B cell (primary cell): ENCODE measurements at regions not wholly inside any gene's neighbourhood (a gene's known extent, or its start where the extent isn't known, plus 50 kb on each side); places are given as distances from the start of the nearest gene placed in this dataset.
"Not testable (repeated sequence)": the region's sequence is repeated elsewhere in the genome, so short reads cannot be mapped to it uniquely, and the experiment has no call there.

Experiments
- ATAC-seq: fragments of 200-7000 bp; cut with Tn5 transposase; one replicate; pipeline ENCODE4 v1.10.0; 2021; ENCODE audit warnings: low read depth, mild to moderate bottlenecking, moderate number of reproducible peaks, moderate library complexity
- CTCF ChIA-PET: fragments of 350-600 bp; sonication (Branson Sonifier 250); formaldehyde crosslinking; loops from one replicate; lab custom pipeline; 2021; ENCODE audit warnings: antibody characterized with exemption, inconsistent platforms; lab: Charles Lee
- POLR2A ChIA-PET: fragments of 350-600 bp; sonication (Branson Sonifier 250); formaldehyde crosslinking; loops from one replicate; lab custom pipeline; 2021; ENCODE audit warnings: antibody characterized with exemption; lab: Charles Lee
- DNase-seq: peaks from one replicate; pipeline ENCODE4 v3.0.0; 2013
- H2AFZ ChIP-seq: 2 replicates; pipeline ENCODE4 v1.6.1; 2012; ENCODE audit warnings: mild to moderate bottlenecking, low read depth, low read length; ENCODE audit not compliant: insufficient read depth, poor library complexity, severe bottlenecking
- H3K27ac ChIP-seq, 2 donors: 1 replicate in 1 of 2; 2 replicates in 1 of 2; pipeline ENCODE4 v1.5.1; 2012 to 2013; ENCODE audit warnings: low read length in 2 of 2, mild to moderate bottlenecking in 2 of 2, moderate library complexity in 1 of 2
- H3K27me3 ChIP-seq, 4 experiments: fragments of 200-600 bp in 1 of 4; sonication (generic) in 1 of 4; replicated peaks in 1 of 4; 1 replicate in 2 of 4; 2 replicates in 2 of 4; pipeline versions ENCODE4 v1.6.1 to v1.7.0; 2013 to 2016; ENCODE audit warnings: low read length in 3 of 4, mild to moderate bottlenecking in 2 of 4, mixed read lengths in 1 of 4, moderate library complexity in 1 of 4; ENCODE audit not compliant: insufficient read depth in 4 of 4, control insufficient read depth in 3 of 4; ENCODE audit errors: control extremely low read depth in 1 of 4
- H3K36me3 ChIP-seq, 2 experiments: replicated peaks in 1 of 2; 1 replicate in 1 of 2; 2 replicates in 1 of 2; pipeline versions ENCODE4 v1.6.1 to v1.7.1; 2013; ENCODE audit warnings: low read length in 1 of 2; ENCODE audit not compliant: insufficient read depth in 2 of 2, control insufficient read depth in 1 of 2; ENCODE audit errors: control extremely low read depth in 1 of 2, extremely low read depth in 1 of 2
- H3K4me1 ChIP-seq, 2 donors: fragments of 200-600 bp in 1 of 2; sonication (generic) in 1 of 2; 1 replicate in 1 of 2; 2 replicates in 1 of 2; pipeline versions ENCODE4 v1.5.1 to v1.6.1; 2013 to 2017; ENCODE audit warnings: low read length in 2 of 2; ENCODE audit not compliant: control insufficient read depth in 2 of 2, insufficient read depth in 2 of 2
- H3K4me2 ChIP-seq: replicated peaks from 2 replicates; pipeline ENCODE3; 2012; ENCODE audit warnings: mild to moderate bottlenecking, low read depth, low read length; ENCODE audit not compliant: poor library complexity, severe bottlenecking
- H3K4me3 ChIP-seq, 5 experiments: fragments of 200-600 bp in 1 of 5; sonication (generic) in 1 of 5; 1 replicate in 3 of 5; 2 replicates in 2 of 5; pipeline versions ENCODE4 v1.5.1 to v1.7.0; 2011 to 2016; ENCODE audit warnings: low read length in 4 of 5, mild to moderate bottlenecking in 4 of 5, low read depth in 2 of 5, control low read depth in 1 of 5, moderate library complexity in 1 of 5; ENCODE audit not compliant: insufficient read depth in 1 of 5; ENCODE audit errors: control extremely low read depth in 1 of 5, extremely low read depth in 1 of 5
- H3K79me2 ChIP-seq: fragments of 200-600 bp; sonication (generic); one replicate; pipeline ENCODE4 v1.6.0; 2016; ENCODE audit warnings: low read length; ENCODE audit not compliant: control insufficient read depth, insufficient read depth
- H3K9ac ChIP-seq: fragments of 200-600 bp; sonication (generic); 2 replicates; pipeline ENCODE4 v1.6.1; 2017; ENCODE audit warnings: mild to moderate bottlenecking, low read length, moderate library complexity
- H3K9me3 ChIP-seq, 3 donors: one replicate each; pipeline versions ENCODE4 v1.6.1 to v1.7.1; 2013; ENCODE audit warnings: low read length in 2 of 3; ENCODE audit not compliant: control insufficient read depth in 2 of 3, insufficient read depth in 1 of 3; ENCODE audit errors: control extremely low read depth in 1 of 3
- H4K20me1 ChIP-seq: 2 replicates; pipeline ENCODE4 v1.6.0; 2012; ENCODE audit warnings: mild to moderate bottlenecking, low read length; ENCODE audit not compliant: insufficient read depth, control insufficient read depth, poor library complexity, severe bottlenecking
- H3K27ac Mint-ChIP-seq: one replicate; pipeline ENCODE4 v1.8.0; 2021; ENCODE audit warnings: mixed read lengths
- H3K27me3 Mint-ChIP-seq: one replicate; pipeline ENCODE4 v1.8.0; 2021; ENCODE audit warnings: mixed read lengths
- H3K4me1 Mint-ChIP-seq: one replicate; pipeline ENCODE4 v1.8.0; 2021; ENCODE audit warnings: mixed read lengths
- H3K4me3 Mint-ChIP-seq: one replicate; pipeline ENCODE4 v1.8.0; 2021; ENCODE audit warnings: mixed read lengths
- H3K9me3 Mint-ChIP-seq: one replicate; pipeline ENCODE4 v1.8.0; 2022; ENCODE audit warnings: mixed read lengths; ENCODE audit not compliant: insufficient read depth
- CTCF ChIP-seq: fragments of 200-600 bp; IDR thresholded peaks from one replicate; pipeline ENCODE4 v1.8.0; 2022; ENCODE audit warnings: antibody characterized with exemption, mild to moderate bottlenecking
- EZH2 ChIP-seq: IDR thresholded peaks from 2 replicates; pipeline ENCODE4 v1.6.1; 2012; ENCODE audit warnings: borderline replicate concordance, low read depth, mild to moderate bottlenecking, moderate library complexity, low read length; ENCODE audit not compliant: insufficient read depth, poor library complexity, severe bottlenecking
- WGBS: methylation state at CpG from one replicate; pipeline ENCODE4 v1.1.5; 2013; ENCODE audit warnings: missing lambda C conversion rate; ENCODE audit not compliant: insufficient coverage; 5-methylcytosine and 5-hydroxymethylcytosine counted together
- intact Hi-C: fragments of 100-400 bp; cut with micrococcal nuclease; formaldehyde crosslinking; loops from one replicate; pipeline ENCODE4 v1.10.0; 2022

GRCh38 chr5:77858678-77859077 is 82.5 kb upstream of the TBCA start:
- H3K36me3 ChIP-seq, H2AFZ ChIP-seq, DNase-seq, H3K4me3 Mint-ChIP-seq, H4K20me1 ChIP-seq, H3K27me3 ChIP-seq, H3K9me3 Mint-ChIP-seq, H3K4me2 ChIP-seq, H3K4me1 Mint-ChIP-seq, CTCF ChIA-PET, H3K79me2 ChIP-seq, ATAC-seq, H3K27ac Mint-ChIP-seq, H3K4me3 ChIP-seq, H3K9me3 ChIP-seq, H3K4me1 ChIP-seq, H3K9ac ChIP-seq, H3K27ac ChIP-seq, POLR2A ChIA-PET: not testable (repeated sequence)
- 100% methylated on average over 1 of the region's 9 CpGs for WGBS
- peaks cover 18% of the 10 kb centered on the region for H3K27me3 Mint-ChIP-seq
- intact Hi-C loops, result loop anchor here (10.0 kb wide), 1 partner anchor 76 kb away; no protein-coding TSS in a partner anchor

GRCh38 chr5:77855369-77855768 is 79.2 kb upstream of the TBCA start:
- no peak overlapping the region for H3K27ac Mint-ChIP-seq
- CTCF ChIA-PET, result no interaction called here
- H3K4me3 Mint-ChIP-seq, result no peak overlapping the region
- POLR2A ChIA-PET, result no interaction called here
- H3K27ac ChIP-seq, result no peak overlapping the region
- peaks cover 14% of the 10 kb centered on the region for H3K27me3 Mint-ChIP-seq
- H3K4me1 Mint-ChIP-seq, result peaks cover 20% of the 10 kb centered on the region
- intact Hi-C loops, result loop anchor here (10.0 kb wide), 1 partner anchor 79 kb away; no protein-coding TSS in a partner anchor
- H3K9ac ChIP-seq, result no peak overlapping the region
- no peaks in the 10 kb centered on the region for H3K79me2 ChIP-seq
- no peak overlapping the region for H2AFZ ChIP-seq
- ATAC-seq, result no peak
- H3K27me3 ChIP-seq, result peaks cover 0 to 3% (median 0%) of the 10 kb centered on the region in 4 experiments
- no peak overlapping the region for H3K4me2 ChIP-seq
- peaks cover 0 to 12% (median 0%) of the 10 kb centered on the region in 3 donors for H3K9me3 ChIP-seq
- no peak for TF ChIP-seq EZH2
- TF ChIP-seq CTCF, result no peak
- no peaks in the 10 kb centered on the region for H3K9me3 Mint-ChIP-seq
- no peaks in the 10 kb centered on the region for H4K20me1 ChIP-seq
- H3K4me3 ChIP-seq, result no peak overlapping the region
- no peak for DNase-seq
- H3K4me1 ChIP-seq, result peaks cover 9 to 20% of the 10 kb centered on the region in 2 donors
- WGBS, result no CpG with 5 or more reads among the region's 3 CpGs
- H3K36me3 ChIP-seq, result no peaks in the 10 kb centered on the region
